Esophagus squamous epithelium (tissue), 5 donors: ENCODE measurements at regions not wholly inside any gene's neighbourhood (a gene's known extent, or its start where the extent isn't known, plus 50 kb on each side); places are given as distances from the start of the nearest gene placed in this dataset.

Experiments
- DNase-seq: peaks from one replicate; lab custom pipeline; 2025; lab: John Stamatoyannopoulos, UW
- H3K27ac ChIP-seq, 4 donors: fragments of 200-600 bp; sonication (generic); one replicate each; pipeline ENCODE4 v1.5.1; 2016 to 2019; ENCODE audit warnings: mild to moderate bottlenecking in 1 of 4
- H3K27me3 ChIP-seq, 4 donors: fragments of 200-600 bp; sonication (generic); 1 replicate in 3 of 4; 2 replicates in 1 of 4; pipeline versions ENCODE4 v1.5.1 to v1.6.0; 2017 to 2021; ENCODE audit warnings: antibody characterized with exemption in 1 of 4
- H3K36me3 ChIP-seq, 3 donors: fragments of 200-600 bp; sonication (generic); one replicate each; pipeline ENCODE4 v1.5.1; 2016 to 2019
- H3K4me1 ChIP-seq, 3 donors: fragments of 200-600 bp; sonication (generic); one replicate each; pipeline ENCODE4 v1.5.1; 2017 to 2019
- H3K4me3 ChIP-seq, 4 donors: fragments of 200-600 bp; sonication (generic); 1 replicate in 3 of 4; 2 replicates in 1 of 4; pipeline ENCODE4 v1.5.1; 2016 to 2019; ENCODE audit warnings: mild to moderate bottlenecking in 2 of 4, moderate library complexity in 1 of 4
- H3K9me3 ChIP-seq, 3 donors: fragments of 200-600 bp; sonication (generic); one replicate each; pipeline ENCODE4 v1.5.1; 2016 to 2019
- POLR2A ChIP-seq, 4 donors: fragments of 450-650 bp; IDR thresholded peaks; one replicate each; pipeline ENCODE4 v1.6.1; 2017; ENCODE audit warnings: antibody characterized with exemption in 4 of 4, mild to moderate bottlenecking in 4 of 4, moderate library complexity in 3 of 4
- WGBS, 2 donors: methylation state at CpG; one replicate each; pipeline ENCODE4 v1.1.5; 2018; 5-methylcytosine and 5-hydroxymethylcytosine counted together
- intact Hi-C: fragments of 100-400 bp; cut with DNase I; formaldehyde crosslinking; loops from one replicate; pipeline ENCODE4 v1.15.0; 2022
- TF ChIP-seq, protein P1 (sequence below), 6 experiments: fragments of 450-650 bp in 4 of 6; fragments of 200-600 bp in 2 of 6; sonication (generic) in 2 of 6; IDR thresholded peaks; one replicate each; pipeline ENCODE4 v1.5.1; 2016 to 2019; ENCODE audit warnings: antibody characterized with exemption in 6 of 6, mild to moderate bottlenecking in 4 of 6, moderate library complexity in 4 of 6
- donor health status: DM: yes; HTN: yes; CAD: no.

DNA sequence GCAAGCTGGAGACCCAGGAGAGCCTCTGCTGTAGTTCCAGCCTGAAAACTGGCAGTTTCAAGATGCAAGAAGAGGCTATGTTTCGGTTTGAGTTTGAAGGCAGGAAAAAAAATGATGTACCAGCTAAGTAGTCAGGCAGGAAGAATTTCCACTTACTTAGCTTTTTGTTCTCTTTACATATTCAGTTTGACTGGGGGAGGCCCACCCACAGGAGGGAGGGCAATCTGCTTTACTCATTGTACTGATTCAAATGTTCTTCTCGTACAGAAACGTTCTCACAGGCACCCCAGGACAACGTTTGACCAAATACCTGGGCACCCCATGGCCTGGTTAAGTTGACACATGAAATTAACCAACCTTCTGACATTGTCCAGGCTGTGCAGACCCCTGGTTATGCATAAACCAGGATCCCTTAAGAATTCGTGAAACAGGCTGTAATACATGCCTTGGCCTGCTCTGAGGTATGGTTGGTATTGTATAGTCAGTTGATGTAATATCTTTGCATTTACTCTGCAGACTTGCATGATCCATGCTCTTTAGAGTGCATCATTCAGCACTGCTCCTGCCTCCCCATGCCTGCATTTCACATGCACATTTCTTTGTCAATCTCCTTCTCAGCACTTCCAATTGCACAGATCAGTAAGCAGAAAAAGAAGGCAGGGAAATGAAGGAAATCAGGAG, 687.1 kb downstream of the TAF11L14 start:
- intact Hi-C loops, result no loop called here
- TF ChIP-seq, protein P1, sequence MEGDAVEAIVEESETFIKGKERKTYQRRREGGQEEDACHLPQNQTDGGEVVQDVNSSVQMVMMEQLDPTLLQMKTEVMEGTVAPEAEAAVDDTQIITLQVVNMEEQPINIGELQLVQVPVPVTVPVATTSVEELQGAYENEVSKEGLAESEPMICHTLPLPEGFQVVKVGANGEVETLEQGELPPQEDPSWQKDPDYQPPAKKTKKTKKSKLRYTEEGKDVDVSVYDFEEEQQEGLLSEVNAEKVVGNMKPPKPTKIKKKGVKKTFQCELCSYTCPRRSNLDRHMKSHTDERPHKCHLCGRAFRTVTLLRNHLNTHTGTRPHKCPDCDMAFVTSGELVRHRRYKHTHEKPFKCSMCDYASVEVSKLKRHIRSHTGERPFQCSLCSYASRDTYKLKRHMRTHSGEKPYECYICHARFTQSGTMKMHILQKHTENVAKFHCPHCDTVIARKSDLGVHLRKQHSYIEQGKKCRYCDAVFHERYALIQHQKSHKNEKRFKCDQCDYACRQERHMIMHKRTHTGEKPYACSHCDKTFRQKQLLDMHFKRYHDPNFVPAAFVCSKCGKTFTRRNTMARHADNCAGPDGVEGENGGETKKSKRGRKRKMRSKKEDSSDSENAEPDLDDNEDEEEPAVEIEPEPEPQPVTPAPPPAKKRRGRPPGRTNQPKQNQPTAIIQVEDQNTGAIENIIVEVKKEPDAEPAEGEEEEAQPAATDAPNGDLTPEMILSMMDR (IDR thresholded peaks at IDR 0.05), result no peak
- no peak for TF ChIP-seq POLR2A (IDR thresholded peaks at IDR 0.05)

DNA sequence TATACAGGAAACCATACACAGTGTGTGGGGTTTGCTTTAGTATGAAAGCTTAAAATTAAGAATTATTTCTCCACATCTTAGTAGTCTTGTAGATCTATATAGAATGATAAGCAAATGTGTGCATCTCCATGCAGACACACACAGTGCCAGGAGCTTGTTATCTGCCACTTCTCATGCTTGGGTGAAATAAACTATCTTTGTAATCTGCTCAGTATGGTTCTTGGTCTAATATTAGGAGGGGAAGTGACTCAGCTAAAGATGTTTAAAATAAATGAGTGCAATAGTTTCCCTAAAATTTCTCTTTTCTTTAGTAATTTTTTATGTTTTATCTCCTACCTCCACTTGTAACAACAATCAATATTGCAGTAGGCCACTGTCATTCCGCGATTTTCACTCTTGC, 689.6 kb downstream of the TAF11L14 start:
- intact Hi-C loops, result no loop called here
- no peak overlapping the region for H3K4me3 ChIP-seq
- no peaks in the 10 kb centered on the region for H3K4me1 ChIP-seq
- H3K9me3 ChIP-seq, result no peaks in the 10 kb centered on the region
- no peaks in the 10 kb centered on the region for H3K27me3 ChIP-seq
- no peaks in the 10 kb centered on the region for H3K36me3 ChIP-seq
- no peak for DNase-seq
- TF ChIP-seq, protein P1 (IDR thresholded peaks at IDR 0.05), result no peak
- no peak for TF ChIP-seq POLR2A (IDR thresholded peaks at IDR 0.05)
- 74 to 89% methylated on average over 2 of the region's 2 CpGs for WGBS, 2 donors
- H3K27ac ChIP-seq, result no peak overlapping the region

More for the DNA sequence above, 687.1 kb downstream of the TAF11L14 start:
- Histone ChIP-seq H3K4me1 (no peaks in the 10 kb centered on the region), H3K9me3 (no peaks in the 10 kb centered on the region), H3K36me3 (no peaks in the 10 kb centered on the region), H3K27me3 (no peaks in the 10 kb centered on the region), H3K27ac (no peak overlapping the region), H3K4me3 (no peak overlapping the region)
- WGBS, 2 donors, result 55 to 62% methylated on average over 5 of the region's 5 CpGs
- DNase-seq, result no peak

DNA sequence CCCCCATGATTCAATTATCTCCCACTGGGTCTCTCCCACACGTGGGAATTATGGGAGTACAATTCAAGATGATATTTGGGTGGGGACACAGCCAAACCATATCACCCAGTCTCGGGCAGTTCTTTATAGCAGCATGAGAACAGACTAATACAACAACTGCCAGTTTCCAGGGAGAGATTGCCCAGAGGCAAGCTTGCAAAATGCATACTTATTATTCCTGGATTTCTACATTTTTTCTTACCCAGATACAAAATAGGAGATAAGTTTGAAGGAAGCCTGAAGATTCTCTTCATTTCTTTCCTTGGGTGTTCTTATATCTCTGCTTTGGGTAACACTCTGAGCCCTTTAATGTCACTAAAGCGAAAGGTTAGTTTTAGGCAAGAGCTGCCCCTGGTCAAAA, 691.2 kb downstream of the TAF11L14 start:
- Histone ChIP-seq H3K36me3 (no peaks in the 10 kb centered on the region), H3K27me3 (no peaks in the 10 kb centered on the region), H3K9me3 (no peaks in the 10 kb centered on the region), H3K4me3 (no peak overlapping the region), H3K27ac (no peak overlapping the region), H3K4me1 (no peaks in the 10 kb centered on the region)
- 43 to 51% methylated on average over 3 of the region's 3 CpGs for WGBS, 2 donors
- intact Hi-C loops, result no loop called here
- no peak for DNase-seq
- TF ChIP-seq, protein P1 (IDR thresholded peaks at IDR 0.05), result no peak
- no peak for TF ChIP-seq POLR2A (IDR thresholded peaks at IDR 0.05)

DNA sequence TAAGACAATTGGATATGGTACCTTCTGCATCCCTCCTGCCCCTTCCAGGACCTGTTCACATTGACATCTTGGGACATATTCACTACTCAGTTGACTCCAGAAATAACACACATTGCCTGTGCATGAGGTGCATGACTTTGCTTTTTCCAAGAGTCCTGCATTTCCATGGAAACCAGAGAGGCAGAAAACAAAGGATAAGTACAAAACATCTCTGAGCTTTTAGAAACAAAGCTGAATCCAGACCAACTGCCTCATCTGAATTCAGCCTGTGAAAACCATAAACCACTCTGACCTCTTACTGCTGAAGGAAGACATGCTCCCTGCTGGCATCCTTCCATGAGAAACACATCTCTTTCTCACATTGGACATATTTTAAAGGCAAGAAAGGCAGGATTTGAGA, 695.1 kb downstream of the TAF11L14 start:
- intact Hi-C loops, result no loop called here
- Histone ChIP-seq H3K36me3 (no peaks in the 10 kb centered on the region), H3K4me1 (no peaks in the 10 kb centered on the region), H3K27ac (no peak overlapping the region), H3K4me3 (no peak overlapping the region), H3K27me3 (no peaks in the 10 kb centered on the region), H3K9me3 (no peaks in the 10 kb centered on the region)
- no peak for TF ChIP-seq POLR2A (IDR thresholded peaks at IDR 0.05)
- TF ChIP-seq, protein P1 (IDR thresholded peaks at IDR 0.05), result no peak
- DNase-seq, result no peak

DNA sequence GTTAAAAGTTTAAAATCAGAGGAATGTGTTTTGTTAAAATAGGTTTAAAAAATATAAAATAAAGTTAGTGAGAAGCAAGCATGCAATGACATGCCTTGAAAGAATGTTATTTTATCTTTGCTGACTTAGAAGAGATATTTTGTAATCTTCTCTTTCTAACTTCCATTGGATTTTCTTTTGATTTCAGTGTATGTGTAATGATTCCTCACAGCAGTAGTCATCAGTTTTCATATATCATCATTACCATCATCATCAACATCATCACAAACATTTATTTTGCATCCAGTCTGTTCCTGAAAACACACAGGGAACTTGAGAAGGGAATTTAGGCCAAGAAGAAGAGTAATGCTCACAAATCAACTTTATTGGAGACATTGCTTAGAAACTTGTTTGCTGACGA, 699.6 kb downstream of the TAF11L14 start:
- no peak overlapping the region for H3K4me3 ChIP-seq
- intact Hi-C loops, result no loop called here
- WGBS, 2 donors, result 58 to 77% methylated on average over 1 of the region's 1 CpG
- H3K4me1 ChIP-seq, result no peaks in the 10 kb centered on the region
- DNase-seq, result no peak
- H3K36me3 ChIP-seq, result no peaks in the 10 kb centered on the region
- H3K27me3 ChIP-seq, result no peaks in the 10 kb centered on the region
- H3K27ac ChIP-seq, result no peak overlapping the region
- no peaks in the 10 kb centered on the region for H3K9me3 ChIP-seq
- TF ChIP-seq POLR2A (IDR thresholded peaks at IDR 0.05), result no peak
- TF ChIP-seq, protein P1 (IDR thresholded peaks at IDR 0.05), result no peak
